Ishikawa (cell line): ENCODE measurements at regions not wholly inside any gene's neighbourhood (a gene's known extent, or its start where the extent isn't known, plus 50 kb on each side); places are given as distances from the start of the nearest gene placed in this dataset.

Experiments
- CEBPB ChIP-seq: IDR thresholded peaks from 2 replicates; pipeline ENCODE4 v1.6.1; 2012
- CREB1 ChIP-seq: IDR thresholded peaks from 2 replicates; pipeline ENCODE4 v1.6.1; 2012; ENCODE audit warnings: low read depth
- EGR1 ChIP-seq: IDR thresholded peaks from 2 replicates; pipeline ENCODE4 v1.6.1; 2012
- EP300 ChIP-seq: IDR thresholded peaks from 2 replicates; pipeline ENCODE4 v1.6.1; 2012; ENCODE audit warnings: borderline replicate concordance
- FOXM1 ChIP-seq: IDR thresholded peaks from 2 replicates; pipeline ENCODE4 v1.6.1; 2012; ENCODE audit warnings: low read depth, borderline replicate concordance
- MAX ChIP-seq: IDR thresholded peaks from 2 replicates; pipeline ENCODE4 v1.6.1; 2012
- NFIC ChIP-seq: IDR thresholded peaks from 2 replicates; pipeline ENCODE4 v1.6.1; 2012
- RAD21 ChIP-seq: IDR thresholded peaks from 2 replicates; pipeline ENCODE4 v1.6.1; 2012; ENCODE audit warnings: low read depth
- REST ChIP-seq: IDR thresholded peaks from 2 replicates; pipeline ENCODE4 v1.6.1; 2012; ENCODE audit warnings: low read depth, mild to moderate bottlenecking
- TAF1 ChIP-seq: IDR thresholded peaks from 2 replicates; pipeline ENCODE4 v1.6.1; 2012; ENCODE audit warnings: low read depth, mild to moderate bottlenecking
- TCF12 ChIP-seq: IDR thresholded peaks from 2 replicates; pipeline ENCODE4 v1.6.1; 2012; ENCODE audit warnings: low read depth
- TEAD4 ChIP-seq: IDR thresholded peaks from 2 replicates; pipeline ENCODE4 v1.6.1; 2012
- USF1 ChIP-seq: IDR thresholded peaks from 2 replicates; pipeline ENCODE4 v1.6.1; 2012
- YY1 ChIP-seq: IDR thresholded peaks from 2 replicates; pipeline ENCODE4 v1.6.1; 2012; ENCODE audit warnings: low read depth
- ZBTB7A ChIP-seq: IDR thresholded peaks from 2 replicates; pipeline ENCODE4 v1.6.1; 2012; ENCODE audit warnings: low read depth

- TF ChIP-seq YY1: no peak
- no peak for TF ChIP-seq USF1
- no peak for TF ChIP-seq FOXM1
- TF ChIP-seq NFIC: no peak
- no peak for TF ChIP-seq MAX
- TF ChIP-seq TAF1: no peak
- no peak for TF ChIP-seq CREB1
- TF ChIP-seq TEAD4: no peak
- no peak for TF ChIP-seq EP300
- no peak for TF ChIP-seq ZBTB7A
- TF ChIP-seq CEBPB: no peak
Observed at GRCh38 chr21:43331111-43331961, 95.6 kb downstream of the SIK1 start.

- TF ChIP-seq FOXM1 (no peak), CREB1 (no peak), YY1 (no peak), USF1 (no peak), EP300 (no peak), TAF1 (no peak), NFIC (no peak), MAX (no peak), TCF12 (no peak), ZBTB7A (no peak), TEAD4 (no peak), RAD21 (no peak), CEBPB (no peak), REST (no peak), EGR1 (no peak)
Observed at GRCh38 chr21:43330306-43330881, 96.5 kb downstream of the SIK1 start.

GRCh38 chr21:43329711-43330269 lies 97.1 kb downstream of the SIK1 start:
- TF ChIP-seq NFIC (no peak), FOXM1 (no peak), EGR1 (no peak), USF1 (no peak)

GRCh38 chr21:43328958-43329691 lies 97.8 kb downstream of the SIK1 start:
- TF ChIP-seq CEBPB: no peak

- no peak for TF ChIP-seq CEBPB
- TF ChIP-seq EGR1: no peak
- no peak for TF ChIP-seq TAF1
- TF ChIP-seq YY1: no peak
- no peak for TF ChIP-seq USF1
Observed at GRCh38 chr21:43328185-43328957, 98.6 kb downstream of the SIK1 start.
